K562 (cell line): ENCODE measurements at regions not wholly inside any gene's neighbourhood (a gene's known extent, or its start where the extent isn't known, plus 50 kb on each side); places are given as distances from the start of the nearest gene placed in this dataset.

Experiments
- ATAC-seq: fragments of 200-7000 bp; cut with Tn5 transposase; 3 replicates; pipeline ENCODE4 v1.9.1; 2020; ENCODE audit warnings: moderate library complexity
- BruUV-seq: library from RNA; stranded (reverse); fragments of 400-500 nt; replicated peaks from 2 replicates; lab custom pipeline; 2021; lab: Mats Ljungman, UMichigan
- CTCF ChIA-PET: fragments of 300-600 bp; formaldehyde crosslinking; extraction: SDS; loops from one replicate; lab custom pipeline; 2021; ENCODE audit warnings: low intra/inter-chr PET ratio; lab: Yijun Ruan, JAX
- POLR2A ChIA-PET: fragments of 300-600, 350-650 bp; sonication (Branson Sonifier 250); formaldehyde crosslinking; extraction: SDS; loops from one replicate; lab custom pipeline; 2021; ENCODE audit warnings: antibody characterized with exemption, inconsistent platforms; lab: Yijun Ruan, JAX
- DNase-seq, 4 experiments: peaks; one replicate each; pipeline versions ENCODE4 v3.0.0 to v3.0.0-alpha.2; 2011 to 2018; ENCODE audit warnings: low spot score in 3 of 4, mixed read lengths in 3 of 4; ENCODE audit errors: extremely low read depth in 1 of 4
- FAIRE-seq: peaks from 2 replicates; lab custom pipeline; 2011; peaks lifted over from hg19 to GRCh38; lab: Jason Lieb, UNC
- H2AFZ ChIP-seq: 2 replicates; pipeline ENCODE4 v1.6.0; 2011; ENCODE audit warnings: low read depth, low read length, control low read depth, inconsistent platforms
- H3K27ac ChIP-seq: fragments of 200-600 bp; 3 replicates; pipeline ENCODE4 v1.8.0; 2011; ENCODE audit warnings: low read depth, mild to moderate bottlenecking, control low read depth, inconsistent platforms, low read length, moderate library complexity, mixed read lengths; ENCODE audit errors: extremely low read depth
- H3K27me3 ChIP-seq, 2 experiments: fragments of 300-600 bp in 1 of 2; 2 replicates in 1 of 2; 3 replicates in 1 of 2; pipeline versions ENCODE4 v1.6.0 to v1.8.0; 2011; ENCODE audit warnings: inconsistent platforms in 2 of 2, low read length in 2 of 2, mild to moderate bottlenecking in 1 of 2, mixed read lengths in 1 of 2, moderate library complexity in 1 of 2; ENCODE audit not compliant: control insufficient read depth in 2 of 2, insufficient read depth in 2 of 2
- H3K36me3 ChIP-seq: fragments of 300-600 bp; 3 replicates; pipeline ENCODE4 v1.8.0; 2011; ENCODE audit warnings: mild to moderate bottlenecking, low read length, inconsistent platforms; ENCODE audit not compliant: control insufficient read depth, insufficient read depth
- H3K4me1 ChIP-seq, 2 experiments: fragments of 200-600 bp in 1 of 2; replicated peaks in 1 of 2; 2 replicates in 1 of 2; 3 replicates in 1 of 2; pipeline versions ENCODE4 v1.5.1 to v1.8.0; 2011; ENCODE audit warnings: inconsistent platforms in 2 of 2, low read length in 2 of 2, mild to moderate bottlenecking in 1 of 2, mixed read lengths in 1 of 2, moderate library complexity in 1 of 2; ENCODE audit not compliant: control insufficient read depth in 2 of 2, insufficient read depth in 2 of 2
- H3K4me2 ChIP-seq: 2 replicates; pipeline ENCODE4 v1.6.1; 2011; ENCODE audit warnings: low read length, control low read depth, inconsistent platforms, mixed read lengths; ENCODE audit not compliant: insufficient read depth
- H3K4me3 ChIP-seq: fragments of 200-600 bp; sonication (generic), shearing (Covaris generic); 2 replicates; pipeline ENCODE4 v1.5.1; 2016; ENCODE audit warnings: control low read depth, inconsistent platforms
- H3K79me2 ChIP-seq: fragments of 200-600 bp; 3 replicates; pipeline ENCODE4 v1.8.0; 2011; ENCODE audit warnings: low read length, inconsistent platforms; ENCODE audit not compliant: control insufficient read depth, insufficient read depth
- H3K9ac ChIP-seq, 2 experiments: 2 replicates each; pipeline versions ENCODE4 v1.6.0 to v1.6.1; 2011; ENCODE audit warnings: low read depth in 2 of 2, low read length in 2 of 2, control low read depth in 1 of 2, inconsistent platforms in 1 of 2, mild to moderate bottlenecking in 1 of 2, mixed read lengths in 1 of 2; ENCODE audit not compliant: insufficient read depth in 1 of 2
- H3K9me1 ChIP-seq: one replicate; pipeline ENCODE4 v1.6.0; 2011; ENCODE audit warnings: inconsistent platforms, mild to moderate bottlenecking, low read length, moderate library complexity; ENCODE audit not compliant: control insufficient read depth, insufficient read depth
- H3K9me3 ChIP-seq: replicated peaks from 2 replicates; pipeline ENCODE4 v1.5.1; 2011; ENCODE audit warnings: low read depth, low read length, inconsistent platforms; ENCODE audit not compliant: control insufficient read depth, insufficient read depth
- H4K20me1 ChIP-seq: replicated peaks from 2 replicates; pipeline ENCODE4 v1.6.1; 2011; ENCODE audit warnings: low read length, inconsistent platforms, mixed read lengths; ENCODE audit not compliant: control insufficient read depth, insufficient read depth
- CEBPB ChIP-seq: fragments of 450-650 bp; IDR thresholded peaks from 2 replicates; pipeline ENCODE4 v1.6.1; 2016; ENCODE audit warnings: missing genetic modification characterization, missing compliant biosample characterization
- E4F1 ChIP-seq: fragments of 250-450 bp; sonication (Bioruptor Pico); IDR thresholded peaks from 2 replicates; pipeline ENCODE4 v1.5.0; 2021; ENCODE audit warnings: mild to moderate bottlenecking, borderline replicate concordance
- ELF4 ChIP-seq: fragments of 450-650 bp; formaldehyde crosslinking; IDR thresholded peaks from 2 replicates; pipeline ENCODE4 v1.4.0; 2022; ENCODE audit warnings: missing genetic modification characterization
- GATAD2B ChIP-seq: fragments of 450-650 bp; IDR thresholded peaks from 2 replicates; pipeline ENCODE4 v1.6.1; 2017; ENCODE audit warnings: mild to moderate bottlenecking, borderline replicate concordance
- KLF10 ChIP-seq: fragments of 250-450 bp; sonication (Bioruptor Pico); IDR thresholded peaks from 2 replicates; pipeline ENCODE4 v1.6.1; 2021; ENCODE audit warnings: matching md5 sums
- POLR3A ChIP-seq: IDR thresholded peaks from 2 replicates; pipeline ENCODE4 v1.6.1; 2011; ENCODE audit warnings: borderline replicate concordance, mild to moderate bottlenecking, moderate library complexity; ENCODE audit not compliant: insufficient read length, insufficient read depth; ENCODE audit errors: extremely low read depth
- RB1 ChIP-seq: fragments of 450-650 bp; IDR thresholded peaks from 2 replicates; pipeline ENCODE4 v1.6.1; 2017; ENCODE audit warnings: low read depth, mild to moderate bottlenecking
- RBM14 ChIP-seq: fragments of 200-400 bp; formaldehyde crosslinking; IDR thresholded peaks from 2 replicates; pipeline ENCODE4 v1.6.1; 2018; ENCODE audit warnings: low read depth, mild to moderate bottlenecking, low read length, moderate library complexity, borderline replicate concordance; ENCODE audit not compliant: insufficient read depth
- RNF219 ChIP-seq: fragments of 250-450 bp; sonication (Bioruptor Pico); IDR thresholded peaks from 2 replicates; pipeline ENCODE4 v1.5.0; 2022; ENCODE audit warnings: mild to moderate bottlenecking
- SNRNP70 ChIP-seq: fragments of 200-400 bp; formaldehyde crosslinking; optimal IDR thresholded peaks from 2 replicates; pipeline ENCODE3; 2017; ENCODE audit warnings: low read depth, low read length
- SRSF9 ChIP-seq: fragments of 200-400 bp; formaldehyde crosslinking; IDR thresholded peaks from 2 replicates; pipeline ENCODE4 v1.6.1; 2017; ENCODE audit warnings: low read depth, low read length, borderline replicate concordance
- TBP ChIP-seq: optimal IDR thresholded peaks from 2 replicates; pipeline ENCODE3; 2011; ENCODE audit warnings: low read depth, low read length, improper control_type of control experiment
- TGIF2 ChIP-seq: sonication (generic); formaldehyde crosslinking; IDR thresholded peaks from 2 replicates; pipeline ENCODE4 v1.8.1; 2022; ENCODE audit warnings: mild to moderate bottlenecking, missing genetic modification reagents, moderate library complexity
- ZNF282 ChIP-seq: sonication (generic); formaldehyde crosslinking; IDR thresholded peaks from 2 replicates; pipeline ENCODE4 v1.8.1; 2023; ENCODE audit warnings: missing genetic modification reagents
- ZNF583 ChIP-seq: fragments of 250-450 bp; sonication (Bioruptor Pico); IDR thresholded peaks from 2 replicates; pipeline ENCODE4 v1.4.0; 2020
- WGBS: fragments of 100-300 bp; shearing (Covaris generic); methylation state at CpG from one replicate; pipeline ENCODE4 v1.1.6; 2016; ENCODE audit warnings: low coverage, mixed read lengths; ENCODE audit not compliant: insufficient coverage; ENCODE audit errors: missing lambda C conversion rate; 5-methylcytosine and 5-hydroxymethylcytosine counted together
- in situ Hi-C: fragments of 300-500 bp; cut with MboI; formaldehyde crosslinking; loops from 4 replicates; pipeline ENCODE4 v1.15.0; 2018; ENCODE audit warnings: inconsistent platforms, mixed read lengths
- intact Hi-C: fragments of 100-400 bp; cut with micrococcal nuclease; formaldehyde crosslinking; loops from 2 replicates; pipeline ENCODE4 v1.14.2; 2022

DNA sequence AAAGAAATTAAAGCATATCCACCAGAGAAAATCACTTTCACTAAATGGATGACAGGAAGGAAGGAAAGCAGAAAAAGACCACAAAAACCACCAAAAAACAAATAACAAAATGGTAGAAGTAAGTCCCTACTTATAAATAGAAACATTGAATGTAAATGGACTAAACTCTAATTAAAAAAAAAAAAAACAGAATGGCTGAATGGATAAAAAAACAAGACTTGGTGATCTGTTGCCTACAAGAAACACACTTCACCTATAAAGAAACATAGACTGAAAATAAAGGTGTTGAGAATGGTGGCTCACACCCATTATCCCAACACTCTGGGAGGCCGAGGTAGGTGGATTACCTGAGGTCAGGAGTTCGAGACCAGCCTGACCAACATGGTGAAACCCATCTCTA, 122.9 kb downstream of the HMHB1 start:
- Histone ChIP-seq H3K9me3 (no peaks in the 10 kb centered on the region), H3K4me3 (no peak overlapping the region), H4K20me1 (no peaks in the 10 kb centered on the region), H3K9me1 (no peaks in the 10 kb centered on the region), H3K4me2 (no peak overlapping the region), H3K36me3 (no peaks in the 10 kb centered on the region), H3K4me1 (no peaks in the 10 kb centered on the region), H2AFZ (no peak overlapping the region), H3K27ac (no peak overlapping the region), H3K9ac (no peak overlapping the region), H3K79me2 (no peaks in the 10 kb centered on the region), H3K27me3 (no peaks in the 10 kb centered on the region)
- 0% methylated on average over 2 of the region's 2 CpGs for WGBS
- ATAC-seq, result no peak
- no peak for FAIRE-seq
- ChIA-PET POLR2A (no interaction called here), CTCF (no interaction called here)
- TF ChIP-seq GATAD2B, result no peak
- no peak for TF ChIP-seq RBM14
- no peak for TF ChIP-seq TGIF2 (CRISPR knock-in tag)
- no peak for TF ChIP-seq TBP
- no peak for TF ChIP-seq ZNF282 (CRISPR knock-in tag)
- DNase-seq, result no peak
- in situ Hi-C loops, result no loop called here
- no TSS peak for BruUV-seq
- intact Hi-C loops, result no loop called here

- Histone ChIP-seq H3K4me1 (no peaks in the 10 kb centered on the region), H3K36me3 (no peaks in the 10 kb centered on the region), H3K4me2 (no peak overlapping the region), H3K79me2 (no peaks in the 10 kb centered on the region), H3K9me3 (no peaks in the 10 kb centered on the region), H2AFZ (no peak overlapping the region), H3K27me3 (no peaks in the 10 kb centered on the region), H3K9me1 (no peaks in the 10 kb centered on the region), H3K9ac (no peak overlapping the region), H3K27ac (no peak overlapping the region), H4K20me1 (no peaks in the 10 kb centered on the region), H3K4me3 (no peak overlapping the region)
- DNase-seq (no peak), ATAC-seq (no peak), FAIRE-seq (no peak)
- in situ Hi-C loops (no loop called here), intact Hi-C loops (no loop called here)
- ChIA-PET CTCF (no interaction called here), POLR2A (no interaction called here)
- no TSS peak for BruUV-seq
- TF ChIP-seq RNF219 (CRISPR knock-in tag), result no peak
- TF ChIP-seq KLF10 (CRISPR knock-in tag), result no peak
- no peak for TF ChIP-seq E4F1
- TF ChIP-seq POLR3A, result no peak
- no peak for TF ChIP-seq SRSF9
- TF ChIP-seq CEBPB (tag), result no peak
- TF ChIP-seq ZNF583 (CRISPR knock-in tag), result no peak
- no peak for TF ChIP-seq ELF4 (CRISPR knock-in tag)
- no peak for TF ChIP-seq SNRNP70
- TF ChIP-seq RB1, result no peak
Observed at GRCh38 chr5:143938230-143938629, 126.3 kb downstream of the HMHB1 start.
